Colonic mucosa (tissue), 4 donors: ENCODE measurements at regions not wholly inside any gene's neighbourhood (a gene's known extent, or its start where the extent isn't known, plus 50 kb on each side); places are given as distances from the start of the nearest gene placed in this dataset.

Experiments
- DNase-seq: peaks from one replicate; pipeline ENCODE4 v3.0.0-alpha.2; 2020
- H3K27ac ChIP-seq: fragments of 200-600 bp; one replicate; pipeline ENCODE4 v1.8.0; 2021
- H3K27me3 ChIP-seq: fragments of 200-600 bp; one replicate; pipeline ENCODE4 v1.8.0; 2021
- H3K36me3 ChIP-seq: fragments of 200-600 bp; one replicate; pipeline ENCODE4 v1.8.0; 2021
- H3K4me1 ChIP-seq: fragments of 200-600 bp; one replicate; pipeline ENCODE4 v1.8.0; 2021; ENCODE audit warnings: mild to moderate bottlenecking
- H3K4me3 ChIP-seq: fragments of 200-600 bp; one replicate; pipeline ENCODE4 v1.8.0; 2021
- H3K9ac ChIP-seq, 2 donors: one replicate each; pipeline ENCODE4 v1.7.0; 2013; ENCODE audit warnings: control low read depth in 2 of 2, low read depth in 2 of 2, low read length in 2 of 2
- H3K9me3 ChIP-seq: fragments of 200-600 bp; one replicate; pipeline ENCODE4 v1.8.0; 2021
- CTCF ChIP-seq: fragments of 200-600 bp; IDR thresholded peaks from one replicate; pipeline ENCODE4 v1.8.0; 2022; ENCODE audit warnings: antibody characterized with exemption, mild to moderate bottlenecking
- intact Hi-C: fragments of 100-400 bp; cut with DNase I; formaldehyde crosslinking; loops from one replicate; pipeline ENCODE4 v1.14.1; 2022
- donor health status: healthy.
- donor health status: DM: no; HTN: no; CAD: no.
- donor health status: DM: no; HTN: no; CAD: no.

GRCh38 chr16:80046261-80046660 lies 445.7 kb upstream of the MAF start:
- no peak for TF ChIP-seq CTCF
- intact Hi-C loops, result no loop called here
- Histone ChIP-seq H3K36me3 (no peaks in the 10 kb centered on the region), H3K27me3 (no peaks in the 10 kb centered on the region), H3K4me1 (no peaks in the 10 kb centered on the region), H3K4me3 (no peak overlapping the region), H3K27ac (no peak overlapping the region), H3K9ac (no peak overlapping the region), H3K9me3 (no peaks in the 10 kb centered on the region)
- no peak for DNase-seq

- intact Hi-C loops, result no loop called here
- no peaks in the 10 kb centered on the region for H3K4me1 ChIP-seq
- H3K27ac ChIP-seq, result no peak overlapping the region
- DNase-seq, result no peak
- H3K4me3 ChIP-seq, result no peak overlapping the region
- H3K36me3 ChIP-seq, result no peaks in the 10 kb centered on the region
- no peaks in the 10 kb centered on the region for H3K27me3 ChIP-seq
- H3K9ac ChIP-seq, result no peak overlapping the region
- no peak for TF ChIP-seq CTCF
- H3K9me3 ChIP-seq, result no peaks in the 10 kb centered on the region
Measured at GRCh38 chr16:80045861-80046260, 445.3 kb upstream of the MAF start.

- Histone ChIP-seq H3K9me3 (no peaks in the 10 kb centered on the region), H3K27ac (no peak overlapping the region)
- DNase-seq, result no peak
Measured at GRCh38 chr16:80041410-80041809, 440.9 kb upstream of the MAF start.

GRCh38 chr16:80040814-80041213 lies 440.3 kb upstream of the MAF start:
- Histone ChIP-seq H3K4me1 (no peaks in the 10 kb centered on the region), H3K4me3 (no peak overlapping the region), H3K36me3 (no peaks in the 10 kb centered on the region), H3K9me3 (no peaks in the 10 kb centered on the region), H3K27me3 (no peaks in the 10 kb centered on the region), H3K27ac (no peak overlapping the region), H3K9ac (no peak overlapping the region)
- DNase-seq, result no peak
- intact Hi-C loops, result no loop called here
- no peak for TF ChIP-seq CTCF

More at GRCh38 chr16:80041410-80041809, 440.9 kb upstream of the MAF start:
- Histone ChIP-seq H3K4me3 (no peak overlapping the region), H3K9ac (no peak overlapping the region), H3K27me3 (no peaks in the 10 kb centered on the region), H3K36me3 (no peaks in the 10 kb centered on the region), H3K4me1 (no peaks in the 10 kb centered on the region)
- no peak for TF ChIP-seq CTCF
- intact Hi-C loops, result no loop called here

- Histone ChIP-seq H3K4me3 (no peak overlapping the region), H3K36me3 (no peaks in the 10 kb centered on the region), H3K27me3 (no peaks in the 10 kb centered on the region), H3K27ac (no peak overlapping the region), H3K4me1 (no peaks in the 10 kb centered on the region), H3K9ac (no peak overlapping the region), H3K9me3 (no peaks in the 10 kb centered on the region)
- no peak for DNase-seq
- no peak for TF ChIP-seq CTCF
- intact Hi-C loops, result no loop called here
Measured at GRCh38 chr16:80040413-80040812, 439.9 kb upstream of the MAF start.

- intact Hi-C loops, result no loop called here
- no peak for TF ChIP-seq CTCF
Measured at GRCh38 chr16:80039777-80040176, 439.2 kb upstream of the MAF start.

More at GRCh38 chr16:80039777-80040176, 439.2 kb upstream of the MAF start:
- no peaks in the 10 kb centered on the region for H3K4me1 ChIP-seq
- H3K27me3 ChIP-seq, result no peaks in the 10 kb centered on the region
- H3K27ac ChIP-seq, result no peak overlapping the region
- H3K9ac ChIP-seq, result no peak overlapping the region
- no peak for DNase-seq
- H3K4me3 ChIP-seq, result no peak overlapping the region
- H3K9me3 ChIP-seq, result no peaks in the 10 kb centered on the region
- no peaks in the 10 kb centered on the region for H3K36me3 ChIP-seq
